GM12875 (cell line): ENCODE measurements at regions not wholly inside any gene's neighbourhood (a gene's known extent, or its start where the extent isn't known, plus 50 kb on each side); places are given as distances from the start of the nearest gene placed in this dataset.

Experiments used
- H3K4me3 ChIP-seq: one replicate; pipeline ENCODE4 v1.5.1; 2011; ENCODE audit warnings: low read depth, low read length, control low read depth
- CTCF ChIP-seq: IDR thresholded peaks from 2 replicates; pipeline ENCODE4 v1.5.1; 2011; ENCODE audit warnings: low read depth, mild to moderate bottlenecking, control low read depth, inconsistent platforms, low read length, moderate library complexity, borderline replicate concordance; ENCODE audit not compliant: insufficient read depth

GRCh38 chr3:150069633-150070032 is 98.9 kb upstream of the PFN2 start:
- H3K4me3 ChIP-seq = no peak overlapping the region
- no peak for TF ChIP-seq CTCF

- no peak overlapping the region for H3K4me3 ChIP-seq
- TF ChIP-seq CTCF = no peak
Measured at GRCh38 chr3:150069154-150069527, 98.4 kb upstream of the PFN2 start.

- no peak for TF ChIP-seq CTCF
- H3K4me3 ChIP-seq = no peak overlapping the region
Measured at GRCh38 chr3:150068440-150069153, 97.9 kb upstream of the PFN2 start.

GRCh38 chr3:150067561-150067960 is 96.9 kb upstream of the PFN2 start:
- H3K4me3 ChIP-seq = no peak overlapping the region
- TF ChIP-seq CTCF = no peak

GRCh38 chr3:150064971-150065370 is 94.3 kb upstream of the PFN2 start:
- no peak overlapping the region for H3K4me3 ChIP-seq
- no peak for TF ChIP-seq CTCF

- no peak for TF ChIP-seq CTCF
- H3K4me3 ChIP-seq = no peak overlapping the region
Measured at GRCh38 chr3:150063237-150063636, 92.5 kb upstream of the PFN2 start.

- no peak overlapping the region for H3K4me3 ChIP-seq
- no peak for TF ChIP-seq CTCF
Measured at GRCh38 chr3:150062492-150062891, 91.8 kb upstream of the PFN2 start.
